Heart right ventricle (tissue), 16 donors: ENCODE measurements at regions not wholly inside any gene's neighbourhood (a gene's known extent, or its start where the extent isn't known, plus 50 kb on each side); places are given as distances from the start of the nearest gene placed in this dataset.

Experiments
- ATAC-seq, 8 donors: fragments of 200-7000 bp; cut with Tn5 transposase; one replicate each; pipeline ENCODE4 v1.9.1; 2020; ENCODE audit warnings: mild to moderate bottlenecking in 8 of 8, moderate library complexity in 8 of 8, moderate number of reproducible peaks in 1 of 8
- DNase-seq, 2 donors: peaks; one replicate each; pipeline ENCODE4 v3.0.0-alpha.2; 2020
- H3K27ac ChIP-seq, 10 donors: fragments of 200-600 bp; sonication (generic) in 2 of 10; one replicate each; pipeline versions ENCODE4 v1.5.0 to v1.8.0; 2020 to 2022; ENCODE audit warnings: mild to moderate bottlenecking in 3 of 10
- H3K27me3 ChIP-seq, 7 donors: fragments of 200-600 bp; one replicate each; pipeline ENCODE4 v1.8.0; 2021 to 2022; ENCODE audit warnings: mild to moderate bottlenecking in 2 of 7
- H3K36me3 ChIP-seq, 9 donors: fragments of 200-600 bp; sonication (generic) in 1 of 9; one replicate each; pipeline versions ENCODE4 v1.5.0 to v1.8.0; 2020 to 2022; ENCODE audit warnings: mild to moderate bottlenecking in 2 of 9
- H3K4me1 ChIP-seq, 9 donors: fragments of 200-600 bp; sonication (generic) in 1 of 9; one replicate each; pipeline versions ENCODE4 v1.5.0 to v1.8.0; 2020 to 2022; ENCODE audit warnings: mild to moderate bottlenecking in 4 of 9
- H3K4me3 ChIP-seq, 10 donors: fragments of 200-600 bp; sonication (generic) in 2 of 10; one replicate each; pipeline versions ENCODE4 v1.5.0 to v1.8.0; 2020 to 2022; ENCODE audit warnings: mild to moderate bottlenecking in 7 of 10, moderate library complexity in 2 of 10
- H3K9me3 ChIP-seq, 11 donors: fragments of 200-600 bp in 10 of 11; sonication (generic) in 2 of 11; one replicate each; pipeline versions ENCODE4 v1.5.0 to v1.8.0; 2013 to 2022; ENCODE audit warnings: mild to moderate bottlenecking in 2 of 11, control low read depth in 1 of 11, moderate library complexity in 1 of 11
- WGBS, 2 donors: extraction: QIAGEN DNeasy Blood & Tissue Kit; methylation state at CpG; one replicate each; pipeline ENCODE4 v1.1.7; 2013; ENCODE audit warnings: inconsistent platforms in 1 of 2; 5-methylcytosine and 5-hydroxymethylcytosine counted together
- intact Hi-C, 10 donors: fragments of 100-400 bp; cut with DNase I; formaldehyde crosslinking; loops; one replicate each; pipeline versions ENCODE4 v1.11.1 to v1.14.2; 2022
- TF ChIP-seq, protein P1 (sequence below), 9 donors: fragments of 200-600 bp; sonication (generic) in 2 of 9; IDR thresholded peaks; one replicate each; pipeline versions ENCODE4 v1.5.0 to v1.8.0; 2021 to 2022; ENCODE audit warnings: antibody characterized with exemption in 9 of 9, mild to moderate bottlenecking in 5 of 9, moderate library complexity in 1 of 9
- donor health status: Arrhythmogenic right ventricular cardiomyopathy.
- donor health status: ischemic (EF 13 %, LVEDD 7.1; RV severe dilation, severe dysfunction).
- donor health status: healthy with polysubstance abuse.
- donor health status: DM: no; HTN: yes; CAD: no.
- donor health status: DM: no; HTN: no; CAD: no.
- donor health status: ischemic (EF 25% LVEDD 6.9; RV normal size, moderate dysfunction).
- donor health status: ischemic (EF 25% LVEDD 5.7; RV mildly dilated, moderate dysfunction).
- donor health status: healthy.
- donor health status: DM: yes; HTN: yes; CAD: no.
- donor health status: Ischemic cardiomyopathy.
- donor health status: ischemic (EF 35%, LVEDD 5.7; RV mildly dilated, moderate dysfunction).
- donor health status: nonischemic (EF 11% LVEDD 7.7; RV severe dilation, severe dysfunction).
- donor health status: DM: yes; HTN: yes; CAD: no.
- donor health status: PGD.
- donor health status: ischemic (EF 29% LVEDD 5.4; RV normal size, mild dysfunction).
- donor health status: nonischemic (EF 23%, LVEDD 6.1; RV moderate dilation, normal function).

DNA sequence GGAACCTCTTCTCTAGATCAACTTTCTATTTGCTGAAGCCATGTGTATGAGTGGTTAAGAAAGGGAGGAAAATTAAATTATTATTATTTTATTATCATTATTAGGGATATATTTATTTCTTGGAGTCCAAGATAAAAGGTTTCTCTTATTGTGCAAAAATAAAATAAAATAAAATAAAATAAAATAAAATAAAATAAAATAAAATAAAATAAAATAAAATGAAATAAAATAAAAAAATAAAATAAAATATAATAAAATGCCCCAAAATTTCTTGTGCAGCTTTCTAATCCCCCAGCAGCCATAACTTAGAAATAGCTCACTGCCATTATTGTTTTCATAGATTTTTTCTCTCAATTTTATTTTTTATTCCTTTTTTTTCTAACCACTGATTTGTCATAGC, 526.8 kb downstream of the VGLL3 start:
- no peaks in the 10 kb centered on the region for H3K27me3 ChIP-seq
- DNase-seq, result no peak
- no peak for ATAC-seq
- TF ChIP-seq, protein P1, sequence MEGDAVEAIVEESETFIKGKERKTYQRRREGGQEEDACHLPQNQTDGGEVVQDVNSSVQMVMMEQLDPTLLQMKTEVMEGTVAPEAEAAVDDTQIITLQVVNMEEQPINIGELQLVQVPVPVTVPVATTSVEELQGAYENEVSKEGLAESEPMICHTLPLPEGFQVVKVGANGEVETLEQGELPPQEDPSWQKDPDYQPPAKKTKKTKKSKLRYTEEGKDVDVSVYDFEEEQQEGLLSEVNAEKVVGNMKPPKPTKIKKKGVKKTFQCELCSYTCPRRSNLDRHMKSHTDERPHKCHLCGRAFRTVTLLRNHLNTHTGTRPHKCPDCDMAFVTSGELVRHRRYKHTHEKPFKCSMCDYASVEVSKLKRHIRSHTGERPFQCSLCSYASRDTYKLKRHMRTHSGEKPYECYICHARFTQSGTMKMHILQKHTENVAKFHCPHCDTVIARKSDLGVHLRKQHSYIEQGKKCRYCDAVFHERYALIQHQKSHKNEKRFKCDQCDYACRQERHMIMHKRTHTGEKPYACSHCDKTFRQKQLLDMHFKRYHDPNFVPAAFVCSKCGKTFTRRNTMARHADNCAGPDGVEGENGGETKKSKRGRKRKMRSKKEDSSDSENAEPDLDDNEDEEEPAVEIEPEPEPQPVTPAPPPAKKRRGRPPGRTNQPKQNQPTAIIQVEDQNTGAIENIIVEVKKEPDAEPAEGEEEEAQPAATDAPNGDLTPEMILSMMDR (IDR thresholded peaks at IDR 0.05), result no peak
- no peak overlapping the region for H3K4me3 ChIP-seq
- no peaks in the 10 kb centered on the region for H3K9me3 ChIP-seq
- H3K27ac ChIP-seq, result no peak overlapping the region
- no peaks in the 10 kb centered on the region for H3K4me1 ChIP-seq
- intact Hi-C loops, result no loop called here
- no peaks in the 10 kb centered on the region for H3K36me3 ChIP-seq

DNA sequence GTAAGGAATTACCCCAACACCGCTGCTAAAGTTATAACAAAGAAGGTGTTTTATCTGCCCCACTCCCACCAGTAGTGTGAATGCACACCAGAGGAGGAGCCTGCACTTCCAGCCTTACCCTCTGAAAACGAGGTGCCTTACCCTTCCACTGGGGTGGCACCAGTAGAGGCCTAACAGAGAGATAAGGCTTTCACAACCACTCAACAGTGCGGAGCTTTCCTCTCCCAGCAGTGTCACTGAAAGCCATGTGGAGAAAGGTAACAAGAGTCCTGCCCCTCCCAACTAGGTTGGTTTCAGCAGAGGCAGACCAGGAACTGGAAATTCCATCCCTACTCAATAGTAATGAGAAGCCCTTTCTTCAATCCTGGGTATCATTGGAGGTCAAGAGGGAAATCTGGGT, 539.2 kb downstream of the VGLL3 start:
- Histone ChIP-seq H3K27ac (no peak overlapping the region), H3K27me3 (no peaks in the 10 kb centered on the region), H3K4me1 (no peaks in the 10 kb centered on the region), H3K9me3 (no peaks in the 10 kb centered on the region), H3K4me3 (no peak overlapping the region), H3K36me3 (no peaks in the 10 kb centered on the region)
- DNase-seq (no peak), ATAC-seq (no peak)
- 60 to 64% methylated on average over 3 of the region's 3 CpGs for WGBS, 2 donors
- intact Hi-C loops, result no loop called here
- TF ChIP-seq, protein P1 (IDR thresholded peaks at IDR 0.05), result no peak

DNA sequence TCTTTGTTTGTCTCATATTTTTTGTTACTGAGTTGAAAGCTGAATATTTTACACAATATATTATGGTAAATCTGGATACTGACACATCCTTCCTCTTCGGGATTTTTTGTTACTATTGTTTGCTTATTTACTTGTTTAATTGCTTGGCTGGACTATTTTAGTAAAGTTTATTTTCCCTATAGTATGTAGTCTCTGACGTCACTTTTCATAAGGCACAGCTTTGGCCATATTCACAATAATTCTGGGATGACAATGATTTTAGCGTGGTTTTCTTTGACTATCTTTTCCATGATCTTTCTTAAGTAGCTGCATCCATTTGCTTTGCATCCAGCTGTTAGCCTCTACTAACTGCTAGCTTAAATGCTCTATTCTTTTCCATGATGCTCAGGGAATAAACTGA, 552.4 kb downstream of the VGLL3 start:
- no peak overlapping the region for H3K4me3 ChIP-seq
- no peaks in the 10 kb centered on the region for H3K4me1 ChIP-seq
- TF ChIP-seq, protein P1 (IDR thresholded peaks at IDR 0.05), result no peak
- H3K36me3 ChIP-seq, result no peaks in the 10 kb centered on the region
- WGBS, 2 donors, result 83 to 85% methylated on average over 3 of the region's 3 CpGs
- H3K27me3 ChIP-seq, result no peaks in the 10 kb centered on the region
- no peak overlapping the region for H3K27ac ChIP-seq
- intact Hi-C loops, result no loop called here
- H3K9me3 ChIP-seq, result peaks cover 0 to 7% (median 0%) of the 10 kb centered on the region in 11 donors
- ATAC-seq (no peak), DNase-seq (no peak)

DNA sequence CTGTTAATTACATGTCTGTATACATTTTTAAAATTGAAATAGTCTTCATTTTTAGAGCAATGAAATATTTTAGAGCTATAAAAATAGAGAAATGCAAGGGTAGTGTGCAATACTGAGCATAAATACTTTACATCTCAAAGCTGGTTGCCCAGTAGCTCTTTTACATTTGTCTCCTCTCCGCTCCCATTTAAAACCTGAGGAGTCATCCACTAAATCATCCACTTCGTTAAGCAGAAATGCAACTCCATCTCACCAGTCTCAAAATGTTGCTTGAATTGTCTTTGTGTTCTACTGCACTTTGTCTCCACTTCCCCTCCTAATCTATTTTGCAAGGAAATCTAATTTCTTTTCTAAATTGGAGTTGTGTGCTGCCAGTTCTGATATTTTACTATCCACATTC, 563.6 kb downstream of the VGLL3 start:
- Histone ChIP-seq H3K4me1 (no peaks in the 10 kb centered on the region), H3K9me3 (peaks cover 0 to 28% (median 0%) of the 10 kb centered on the region in 11 donors), H3K4me3 (no peak overlapping the region), H3K27me3 (no peaks in the 10 kb centered on the region), H3K27ac (no peak overlapping the region), H3K36me3 (no peaks in the 10 kb centered on the region)
- TF ChIP-seq, protein P1 (IDR thresholded peaks at IDR 0.05), result no peak
- intact Hi-C loops, result no loop called here
- ATAC-seq (no peak), DNase-seq (no peak)
- 70 to 77% methylated on average over 2 of the region's 2 CpGs for WGBS, 2 donors
